Stromal cell of bone marrow (primary cell): ENCODE measurements at regions not wholly inside any gene's neighbourhood (a gene's known extent, or its start where the extent isn't known, plus 50 kb on each side); places are given as distances from the start of the nearest gene placed in this dataset.

ENCODE experiments used
- DNase-seq: peaks from one replicate; pipeline ENCODE4 v3.0.0-alpha.2; 2012; ENCODE audit warnings: low read depth

DNA sequence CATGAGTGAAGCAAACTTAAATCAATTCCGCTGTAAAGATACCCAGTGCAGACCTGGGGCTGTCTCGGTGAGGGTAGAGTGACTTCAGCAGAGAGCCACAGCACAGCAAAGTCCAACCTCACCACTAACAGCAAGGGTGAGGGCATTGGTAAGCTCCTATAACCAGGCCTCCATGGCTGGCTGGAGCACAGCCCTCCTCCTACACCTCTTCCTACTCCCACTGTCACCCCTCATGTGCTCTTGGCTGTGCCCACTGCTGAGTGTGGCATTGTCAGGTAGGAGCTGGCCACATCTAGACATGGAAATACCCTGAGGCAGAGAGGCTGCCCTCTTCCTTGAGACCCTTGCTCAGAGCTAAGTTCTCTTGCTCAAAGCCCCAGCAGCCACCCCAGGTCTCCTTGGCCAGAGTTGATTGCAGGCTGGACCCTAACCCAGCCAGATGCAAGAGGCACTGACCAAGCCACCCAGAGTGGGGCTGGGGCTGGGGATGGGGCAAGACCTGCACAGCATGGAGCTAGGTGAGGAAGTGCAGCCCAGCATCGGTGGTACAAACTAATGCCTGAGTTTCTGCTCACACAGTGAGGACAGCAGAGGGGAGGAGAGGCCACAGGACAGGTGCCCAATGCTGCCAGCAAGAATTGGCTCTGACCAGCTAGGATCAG is 77.6 kb upstream of the RAB6C start:
- no peak for DNase-seq

DNA sequence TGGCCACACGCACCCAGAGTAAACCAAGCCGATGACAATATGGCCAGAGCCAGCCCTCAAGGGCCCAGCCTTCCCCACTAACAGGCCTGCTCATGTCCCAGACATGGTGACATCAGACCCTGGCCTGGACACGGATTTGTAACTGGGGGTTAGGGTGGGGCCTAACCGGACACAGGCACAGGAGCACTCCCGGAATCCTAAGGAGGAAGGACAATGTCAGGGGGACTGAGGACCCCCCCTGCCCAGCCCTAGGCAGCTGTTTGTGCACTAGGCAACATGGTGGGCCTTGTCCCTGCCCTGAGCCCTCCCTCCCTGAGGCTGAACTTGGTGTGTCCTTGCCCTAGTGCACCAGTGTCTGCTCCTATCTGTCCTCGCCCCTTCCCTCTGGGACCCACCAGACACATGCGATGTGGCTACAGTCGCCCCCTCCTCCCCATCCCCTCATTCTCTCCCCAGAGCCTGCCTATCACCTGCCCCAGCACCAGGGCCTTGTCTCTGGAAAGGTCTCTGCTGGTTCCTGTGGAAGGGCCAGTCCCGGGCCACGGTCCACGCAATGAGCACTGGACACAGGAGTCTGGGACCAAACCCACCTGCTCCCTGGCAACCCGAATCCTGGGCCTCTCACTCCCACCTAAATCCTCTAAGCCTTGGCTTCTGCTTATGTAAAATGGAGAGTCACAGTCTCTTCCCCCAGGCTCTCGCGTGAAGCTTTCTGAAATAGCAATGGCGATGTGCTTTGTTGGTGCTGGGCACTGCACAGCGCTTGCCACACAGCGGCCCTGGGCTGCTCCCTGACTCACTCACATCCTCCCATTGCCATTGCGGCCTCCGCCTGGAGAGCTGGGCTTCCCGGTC is 76.5 kb upstream of the RAB6C start:
- no peak for DNase-seq

DNA sequence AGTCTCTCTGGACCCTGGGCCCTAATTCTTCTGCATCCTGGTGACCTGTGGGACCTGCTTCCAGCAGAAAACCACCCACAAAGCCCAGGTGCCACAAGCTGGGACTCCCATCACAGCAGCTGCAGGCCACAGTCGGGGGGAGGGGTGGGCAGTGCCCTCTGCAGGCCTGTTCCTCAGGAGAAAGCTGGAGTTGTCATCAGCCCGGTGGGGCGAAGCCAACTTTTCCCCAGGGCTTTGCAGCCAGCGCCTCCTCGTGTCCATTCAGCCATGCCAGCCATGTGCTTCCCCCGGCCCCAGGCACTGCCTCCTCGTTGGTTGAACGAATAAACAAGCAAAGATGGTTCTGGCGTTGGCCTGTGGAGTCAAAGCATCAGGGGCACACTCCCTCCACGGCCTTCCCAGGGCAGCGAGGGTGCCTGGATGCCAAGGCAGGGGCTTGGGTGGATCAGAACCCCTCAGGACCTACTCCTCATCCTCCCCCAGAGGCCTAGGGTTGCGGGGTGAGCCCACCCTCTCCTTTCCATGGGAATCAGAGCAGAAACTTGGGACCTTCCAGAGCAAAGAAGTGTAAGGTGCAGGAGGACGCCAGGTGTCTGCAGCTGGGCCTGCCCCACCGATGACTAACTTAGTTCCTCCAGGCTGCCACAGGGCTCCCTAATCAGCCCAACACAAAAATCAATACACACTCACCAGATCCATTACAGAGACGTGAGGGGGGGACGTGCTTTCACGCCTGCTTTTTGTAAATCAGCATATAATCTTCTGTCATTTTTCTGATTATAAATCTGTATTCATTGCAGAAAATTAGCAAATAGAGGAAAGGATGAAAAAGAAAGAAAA is 75.7 kb upstream of the RAB6C start:
- DNase-seq, result no peak

DNA sequence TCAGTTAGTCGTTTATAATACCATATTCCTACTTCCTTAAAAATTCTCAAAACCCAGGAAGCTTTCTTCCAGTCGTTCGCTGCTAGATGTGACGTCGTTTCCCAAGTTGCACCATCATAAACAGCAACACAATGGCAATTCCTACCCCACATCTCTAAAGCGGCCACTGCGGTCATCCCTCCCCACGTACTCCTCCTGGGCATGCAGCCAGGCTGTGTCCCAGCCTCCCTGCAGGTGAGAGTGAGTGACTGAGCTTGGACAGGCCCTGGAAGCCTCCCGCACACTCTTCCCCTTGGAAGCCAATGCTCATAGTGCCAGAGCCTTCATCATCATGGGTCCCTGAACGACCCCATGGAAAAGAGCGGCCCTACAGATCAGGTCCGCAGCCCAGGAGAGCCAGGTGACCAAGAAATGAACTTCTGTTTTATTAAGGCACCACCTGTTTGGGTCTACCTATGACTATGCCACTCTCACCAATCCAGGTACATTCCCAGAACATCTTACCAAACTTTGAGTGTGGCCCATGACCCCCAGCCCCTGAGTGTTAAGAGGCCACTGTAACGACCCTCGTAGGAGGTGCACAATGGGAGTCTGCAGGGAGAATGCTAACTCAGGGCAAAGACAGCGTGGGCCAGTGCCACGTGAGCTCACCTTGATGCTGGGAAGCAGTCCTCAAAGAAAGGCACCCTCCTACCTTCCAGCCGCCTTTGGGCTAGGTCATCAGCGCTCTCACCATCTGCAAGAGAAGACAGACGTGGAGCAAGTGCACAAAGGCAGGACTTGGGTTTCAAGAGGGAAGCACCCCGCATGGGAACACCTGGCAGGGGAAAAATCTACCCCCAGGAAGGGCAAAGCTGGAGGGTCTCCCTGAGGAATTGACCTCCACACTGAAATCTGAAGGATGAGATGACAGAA is 74.7 kb upstream of the RAB6C start:
- DNase-seq, result no peak

DNA sequence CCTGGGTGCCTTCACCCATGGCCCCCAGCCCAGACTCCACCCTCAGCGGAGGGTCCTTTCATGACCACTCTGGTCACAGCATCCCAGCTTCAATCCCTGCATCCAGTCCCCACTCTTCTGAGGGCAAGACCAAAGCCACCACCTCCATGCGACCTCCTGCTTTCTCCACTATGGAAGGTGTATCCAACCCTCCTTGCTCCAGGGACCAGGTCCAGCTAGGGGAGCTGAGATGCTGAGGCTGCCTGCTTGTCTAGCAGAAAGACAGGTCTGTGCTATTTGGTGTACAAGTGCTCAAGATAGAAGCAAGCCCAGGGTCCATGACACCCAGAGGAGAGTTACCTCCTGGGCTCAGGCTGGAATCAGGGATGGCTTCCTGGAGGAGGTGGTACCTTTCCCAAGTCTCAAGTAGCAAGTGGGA is 73.8 kb upstream of the RAB6C start:
- DNase-seq, result no peak

DNA sequence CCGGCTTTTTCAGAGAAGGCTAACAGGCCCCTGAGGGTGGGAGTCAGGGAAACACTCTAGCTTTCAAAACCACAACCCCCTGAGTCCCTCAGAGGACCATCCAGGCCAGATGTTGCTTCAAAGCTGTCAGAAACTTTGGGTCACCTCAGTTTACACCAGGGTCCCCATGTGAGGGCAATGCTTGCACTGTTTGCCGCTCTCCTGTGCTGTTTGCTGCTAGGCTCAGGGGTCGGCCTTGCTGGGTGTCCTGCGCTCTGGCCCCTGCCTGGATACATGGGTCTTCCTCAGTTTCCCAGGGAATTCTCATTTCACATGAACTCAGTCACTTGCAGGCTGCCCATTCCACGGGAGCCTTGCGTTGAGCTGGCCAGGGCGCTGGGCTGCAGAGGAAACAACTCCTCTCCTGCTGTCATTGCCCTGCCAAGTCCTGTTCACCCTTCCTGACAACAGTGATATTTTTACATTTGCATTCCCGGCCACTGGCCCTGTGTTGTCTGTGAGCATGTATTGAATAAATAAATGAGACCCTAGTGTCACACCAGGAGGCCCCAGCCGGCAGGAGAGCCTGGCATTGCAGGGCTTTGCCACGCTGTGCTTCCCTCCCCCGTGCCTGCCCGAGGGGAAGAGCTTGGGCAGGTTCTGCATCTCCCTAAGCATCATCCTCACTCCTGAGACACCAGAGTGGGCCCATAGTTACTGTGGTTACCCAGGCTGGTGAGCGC is 73.2 kb upstream of the RAB6C start:
- no peak for DNase-seq

DNA sequence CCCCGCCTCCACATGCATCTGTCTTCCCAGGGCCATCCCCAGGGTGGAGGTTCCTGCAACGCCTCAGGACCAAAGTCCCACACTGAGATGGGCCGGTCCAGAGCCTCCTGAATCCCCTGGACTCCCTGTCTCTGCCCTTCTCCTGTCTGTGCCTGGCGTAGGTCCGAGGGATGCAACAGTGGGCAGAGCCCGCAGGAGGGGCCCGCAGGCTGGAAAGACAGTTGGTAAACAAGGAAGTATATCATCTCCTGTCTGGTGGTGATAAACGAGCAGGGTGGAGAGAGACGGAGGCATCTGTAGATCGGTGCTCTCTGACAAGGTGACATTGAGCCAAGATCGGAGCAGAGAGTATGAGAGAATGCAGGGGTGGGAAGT is 72.6 kb upstream of the RAB6C start:
- DNase-seq, result no peak

DNA sequence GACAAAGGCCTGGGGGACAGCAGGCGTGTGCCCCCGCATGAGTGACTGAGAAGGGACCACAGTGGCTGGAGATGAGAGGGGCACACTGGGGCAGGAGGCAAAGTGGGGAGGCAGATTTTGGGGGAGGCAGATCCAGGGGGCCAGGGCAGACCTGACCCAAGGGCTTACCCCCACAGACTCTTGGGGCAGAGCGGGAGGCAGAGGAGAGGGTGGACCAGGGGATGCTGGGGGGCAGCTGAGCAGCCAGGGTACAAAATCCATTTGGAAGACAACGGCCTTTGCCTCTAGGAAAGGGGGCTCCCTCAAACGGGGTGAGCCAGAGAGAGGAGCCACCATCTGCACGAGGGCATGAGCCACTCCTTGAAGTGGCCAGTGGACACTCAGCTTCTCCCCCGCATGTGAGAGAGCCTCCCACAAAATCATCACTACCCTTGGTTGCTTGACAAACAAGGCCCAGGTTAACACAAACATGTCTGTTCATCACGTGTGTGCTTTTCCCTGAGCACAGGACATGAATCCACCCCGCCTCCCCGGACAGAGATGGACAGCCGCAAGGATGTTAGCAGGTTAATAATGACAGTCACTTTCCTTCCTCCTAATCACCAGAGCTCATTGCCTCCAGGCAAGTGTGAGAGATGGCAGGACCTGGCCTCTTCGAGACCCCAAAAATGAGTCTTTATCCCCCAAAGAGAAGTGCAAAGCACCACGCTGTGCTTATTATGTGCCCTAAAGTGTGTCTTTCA is 72.0 kb upstream of the RAB6C start:
- no peak for DNase-seq

DNA sequence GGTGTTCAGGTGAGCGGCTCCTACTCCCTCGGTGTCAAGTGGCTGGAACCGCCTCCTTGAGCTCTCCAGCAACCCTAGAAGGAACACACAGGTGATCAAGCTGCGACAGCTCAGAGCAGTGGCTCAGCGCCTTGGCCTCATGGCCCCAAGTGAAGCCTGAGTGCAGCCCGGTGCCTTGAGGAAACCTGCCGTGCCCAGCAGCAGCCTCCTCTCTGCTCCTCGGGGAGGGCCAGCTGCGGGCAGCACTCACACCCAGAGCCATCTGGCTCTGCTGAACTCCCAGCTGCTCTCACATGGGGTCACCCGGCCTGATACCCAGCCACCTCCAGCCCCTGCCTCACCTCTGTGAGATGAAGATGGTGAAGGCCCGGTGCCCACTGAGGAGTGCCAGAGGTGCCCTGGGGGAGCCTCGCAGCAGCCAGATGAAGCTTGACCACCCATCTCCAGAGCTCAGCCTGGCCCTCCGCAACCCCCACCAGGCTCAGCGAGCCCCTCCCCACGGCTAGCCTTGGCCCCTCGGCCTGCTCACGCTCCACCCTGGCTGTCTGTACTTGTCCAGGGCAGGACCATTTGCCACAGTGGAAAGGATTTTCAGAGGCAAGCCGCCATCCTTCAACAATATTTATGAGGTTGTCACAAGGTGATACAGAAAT is 70.6 kb upstream of the RAB6C start:
- DNase-seq, result no peak

DNA sequence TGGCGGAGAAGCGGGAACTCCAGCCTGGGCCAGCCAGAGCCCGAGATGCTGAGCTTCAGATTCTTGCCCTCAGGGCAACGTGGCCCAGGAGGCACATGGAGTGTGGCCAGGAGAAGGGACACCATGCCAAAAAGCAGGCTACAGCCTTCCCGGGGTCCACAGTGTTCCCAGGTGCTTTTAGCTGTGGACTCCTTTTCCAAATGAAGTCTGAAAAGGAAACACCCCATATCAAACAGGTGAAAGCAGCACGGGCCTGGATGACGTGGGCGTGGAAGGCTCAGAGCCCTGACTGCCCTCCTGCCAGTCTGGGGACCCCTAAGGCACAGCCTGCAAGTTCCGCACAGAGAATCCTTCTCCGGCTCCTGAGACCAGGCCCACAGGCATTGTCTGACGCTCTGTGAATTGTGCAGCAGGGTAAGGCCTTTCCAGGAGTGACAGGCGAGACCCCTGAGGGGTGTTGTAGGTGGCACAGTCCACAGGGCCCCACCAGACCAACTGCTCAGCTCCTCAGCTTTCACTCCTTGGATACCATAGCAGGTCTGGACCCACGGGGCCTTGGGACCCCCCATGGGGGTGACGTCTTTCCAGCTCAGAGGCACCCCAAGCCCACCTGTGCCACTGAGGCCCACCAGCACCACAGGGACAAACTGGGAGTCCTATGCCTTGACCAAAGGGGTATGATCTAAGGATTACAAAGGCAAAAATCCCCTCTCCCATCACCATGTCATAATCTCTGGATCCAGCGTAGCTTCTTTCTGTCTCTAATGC is 69.6 kb upstream of the RAB6C start:
- no peak for DNase-seq

DNA sequence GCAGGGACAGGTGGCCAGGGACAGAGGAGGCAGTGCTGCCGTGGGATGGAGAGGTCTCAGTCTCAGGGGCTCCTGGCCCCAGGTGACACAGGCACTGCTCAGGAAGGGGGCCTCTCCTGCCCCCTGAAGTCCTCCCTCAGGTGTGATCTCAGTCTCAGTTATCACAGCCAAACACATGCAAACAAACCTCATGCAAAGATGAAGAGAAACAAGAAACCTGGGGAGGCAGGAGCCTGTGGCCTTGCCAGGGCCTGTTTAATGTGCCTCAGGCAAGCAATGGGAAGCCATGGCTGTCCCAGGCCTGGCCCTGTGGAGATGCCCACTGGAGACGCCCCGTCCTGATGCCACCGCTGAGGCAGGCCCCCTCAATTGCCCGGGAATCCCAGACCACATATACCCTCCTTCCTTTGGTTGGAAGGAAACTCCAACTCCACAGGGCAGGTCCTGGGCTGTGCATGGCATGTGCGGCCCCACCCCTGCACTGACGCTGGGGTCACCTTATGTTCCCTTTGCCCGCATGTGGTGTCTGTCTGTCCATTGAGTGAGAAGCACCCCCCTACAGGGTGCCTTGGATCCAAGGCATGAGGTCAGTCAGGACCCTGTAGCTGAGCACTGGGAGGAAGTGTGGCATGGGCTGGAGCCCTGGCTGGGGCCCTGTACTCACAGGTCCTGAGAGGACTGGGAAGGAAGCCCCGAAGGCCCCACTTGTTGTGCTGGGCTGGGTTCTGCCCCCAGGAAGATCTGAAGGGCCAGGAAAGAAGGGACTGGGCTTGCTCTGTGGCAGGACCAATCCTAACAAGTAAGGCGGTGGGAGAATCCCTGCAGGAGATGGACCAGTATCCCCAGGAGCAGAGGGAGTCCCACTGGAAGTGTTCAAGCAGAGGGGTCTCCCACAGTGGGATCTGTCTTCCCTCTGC is 68.8 kb upstream of the RAB6C start:
- DNase-seq, result no peak

DNA sequence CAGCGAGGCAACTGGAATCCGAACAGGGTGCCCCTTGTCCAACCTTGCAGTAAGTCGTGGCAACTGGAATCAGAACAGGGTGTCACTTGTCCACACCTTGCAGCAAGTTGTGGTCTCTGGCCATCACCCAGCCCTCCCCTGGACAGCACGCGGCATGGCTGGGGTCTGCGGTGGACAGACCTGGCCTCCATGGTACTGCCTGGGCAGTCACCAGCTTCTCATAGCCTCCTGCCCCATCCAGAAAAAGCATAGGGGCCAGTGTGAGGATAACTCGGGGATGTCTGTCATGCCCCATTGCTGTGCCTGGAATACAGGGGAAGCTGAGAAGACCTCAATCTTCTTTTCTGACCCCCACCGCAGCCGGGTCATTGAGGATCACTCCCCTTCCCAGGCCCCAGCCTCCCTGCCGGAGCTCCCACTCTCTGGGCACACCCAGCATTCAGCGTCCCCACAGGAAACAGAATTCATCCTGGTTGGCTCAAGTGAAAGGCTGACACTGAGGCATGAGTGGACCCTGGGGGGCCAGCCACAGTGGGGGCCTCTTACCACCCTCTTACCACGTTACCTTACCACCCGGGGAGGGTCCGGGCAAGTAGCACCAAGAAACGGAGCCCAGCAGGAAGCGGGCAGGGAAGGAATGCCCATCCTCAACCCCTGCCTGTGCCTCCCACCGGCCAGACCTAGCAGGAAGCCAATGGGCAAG is 68.0 kb upstream of the RAB6C start:
- DNase-seq, result no peak

DNA sequence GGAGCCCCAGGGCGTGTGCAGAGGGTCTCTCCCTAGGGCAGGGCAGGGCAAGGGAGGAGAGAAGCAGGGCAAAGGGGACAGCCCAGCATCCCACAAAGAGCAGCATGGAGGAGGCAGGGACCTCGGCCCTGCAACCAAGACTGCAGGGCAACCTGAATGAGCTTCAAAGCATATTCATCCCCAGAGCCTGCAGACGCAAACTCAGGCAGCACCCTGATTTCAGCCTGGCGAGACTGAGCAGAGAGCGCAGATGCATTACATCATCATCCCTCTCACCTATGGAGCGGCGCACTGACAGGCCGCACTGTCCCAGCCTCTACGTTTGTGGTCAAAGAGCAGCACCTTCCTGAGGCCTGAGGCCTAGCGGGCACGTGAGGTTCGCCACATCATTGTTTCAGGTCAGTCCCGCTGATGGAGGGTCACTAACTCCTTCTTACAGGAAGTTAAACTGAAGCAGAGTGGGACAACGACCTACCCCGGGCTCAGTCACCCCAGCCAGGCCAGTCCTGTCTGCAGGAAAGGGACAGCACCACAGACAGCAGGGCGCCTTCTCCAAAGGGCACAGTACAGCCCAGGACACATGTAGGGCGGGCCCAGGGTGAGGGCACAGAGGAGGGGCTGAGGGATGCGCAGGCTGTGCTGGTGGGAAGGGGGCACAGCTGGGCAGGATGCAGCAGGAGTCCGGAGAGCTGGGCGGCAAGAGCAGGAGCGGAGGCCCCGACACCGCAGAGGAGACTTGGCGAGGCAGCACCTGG is 67.2 kb upstream of the RAB6C start:
- DNase-seq, result no peak

DNA sequence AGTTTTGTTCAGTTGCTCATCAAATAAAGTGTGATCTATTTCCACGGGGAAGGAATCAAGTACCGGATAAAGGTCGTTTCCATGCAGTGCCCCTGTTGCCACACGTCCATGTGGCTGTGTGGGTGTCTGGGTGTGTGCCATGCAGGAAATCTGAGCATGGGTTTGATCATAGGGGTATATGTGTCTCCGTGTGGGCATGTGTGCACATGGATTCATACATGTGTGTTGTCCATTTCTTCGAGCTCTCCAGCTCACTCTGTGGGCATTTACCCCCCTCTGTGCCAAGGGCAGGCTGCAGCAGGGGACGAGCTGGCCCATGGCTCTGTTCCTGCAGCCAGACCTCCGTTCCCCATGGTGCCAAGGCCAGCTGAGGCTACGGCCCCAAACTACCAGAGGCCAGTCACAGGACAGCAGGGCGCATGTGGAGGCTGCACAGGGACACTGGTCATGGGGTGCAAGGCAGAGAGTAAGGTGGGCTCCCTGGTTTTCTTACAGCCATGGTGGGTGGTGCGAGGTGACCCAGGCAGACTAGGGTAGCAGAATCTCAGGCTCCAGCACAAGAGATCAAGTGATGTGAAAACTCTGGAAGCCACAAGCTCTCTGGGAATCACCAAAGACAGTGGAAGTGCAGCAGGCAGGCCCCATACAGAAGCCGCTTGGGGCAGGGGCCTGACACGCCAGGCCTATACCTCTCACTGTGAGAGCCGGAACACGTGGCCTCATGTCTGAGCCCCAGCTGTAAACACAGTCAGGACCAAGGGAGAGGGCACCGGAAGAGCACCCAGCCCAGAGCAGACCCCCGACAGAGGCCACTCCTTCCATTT is 66.4 kb upstream of the RAB6C start:
- no peak for DNase-seq

DNA sequence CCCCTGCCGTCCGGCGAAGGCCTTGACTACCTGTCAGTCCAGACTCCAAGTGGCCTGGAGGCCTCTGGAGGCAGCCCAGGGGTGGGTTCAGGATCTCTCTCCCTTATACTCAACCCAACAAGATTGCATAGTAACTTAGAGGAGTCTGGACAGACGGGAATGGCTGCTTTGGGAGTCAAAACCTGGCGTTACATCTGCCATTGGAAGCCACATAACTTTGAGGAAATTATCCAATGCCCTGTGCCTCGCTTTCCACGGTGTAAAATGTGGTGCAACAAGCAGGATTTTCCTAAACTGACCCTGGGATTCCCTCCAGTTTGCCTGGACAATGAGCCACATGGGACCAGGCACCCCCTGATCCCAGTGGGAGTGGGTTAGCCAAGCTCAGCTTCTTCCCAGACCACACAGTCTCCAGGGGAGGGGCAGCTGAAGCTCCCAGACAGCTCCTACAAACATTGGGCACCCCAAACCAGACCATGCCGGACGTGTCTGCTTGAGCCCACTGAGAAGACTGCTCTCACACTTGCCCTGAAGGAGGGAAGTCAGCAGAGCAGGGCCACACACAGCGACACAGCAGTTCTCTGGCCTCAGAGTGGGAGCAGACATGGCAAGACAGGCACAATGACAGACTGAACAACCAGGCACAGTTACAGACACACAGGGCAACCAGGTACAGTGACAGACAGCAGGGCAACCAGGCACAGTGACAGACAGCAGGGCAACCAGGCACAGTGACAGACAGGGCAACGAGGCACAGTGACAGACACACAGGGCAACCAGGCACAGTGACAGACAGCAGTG is 65.6 kb upstream of the RAB6C start:
- DNase-seq, result no peak
